Natural killer cell (primary cell): ENCODE measurements at regions not wholly inside any gene's neighbourhood (a gene's known extent, or its start where the extent isn't known, plus 50 kb on each side); places are given as distances from the start of the nearest gene placed in this dataset.

Experiments used
- ATAC-seq, 3 donors: fragments of 150-1000 bp in 2 of 3; fragments of 200-7000 bp in 1 of 3; cut with Tn5 transposase; 1 replicate in 1 of 3; 2 replicates in 2 of 3; pipeline ENCODE4 v1.10.0; 2021; ENCODE audit warnings: mild to moderate bottlenecking in 2 of 3, moderate library complexity in 2 of 3
- DNase-seq, 2 donors: peaks; one replicate each; pipeline versions ENCODE4 v3.0.0 to v3.0.0-alpha.2; 2013 to 2021; ENCODE audit warnings: mixed read lengths in 1 of 2
- H3K27ac ChIP-seq: one replicate; pipeline ENCODE4 v1.5.1; 2013; ENCODE audit warnings: mild to moderate bottlenecking, low read length
- H3K27me3 ChIP-seq: one replicate; pipeline ENCODE4 v1.6.1; 2013; ENCODE audit warnings: low read length; ENCODE audit not compliant: control insufficient read depth, insufficient read depth
- H3K36me3 ChIP-seq: one replicate; pipeline ENCODE4 v1.6.1; 2013; ENCODE audit warnings: low read length; ENCODE audit not compliant: control insufficient read depth, insufficient read depth
- H3K4me1 ChIP-seq: one replicate; pipeline ENCODE4 v1.6.1; 2013; ENCODE audit warnings: low read length; ENCODE audit not compliant: control insufficient read depth, insufficient read depth
- H3K4me3 ChIP-seq: one replicate; pipeline ENCODE4 v1.5.1; 2013; ENCODE audit warnings: low read length
- H3K9me3 ChIP-seq: one replicate; pipeline ENCODE4 v1.6.1; 2013; ENCODE audit warnings: low read length; ENCODE audit not compliant: control insufficient read depth, insufficient read depth
- H3K27ac Mint-ChIP-seq, 2 donors: one replicate each; pipeline ENCODE4 v1.8.0; 2022; ENCODE audit warnings: mild to moderate bottlenecking in 2 of 2, mixed read lengths in 2 of 2, moderate library complexity in 1 of 2
- H3K27me3 Mint-ChIP-seq, 2 donors: one replicate each; pipeline ENCODE4 v1.8.0; 2022; ENCODE audit warnings: low read depth in 2 of 2, mixed read lengths in 2 of 2
- H3K36me3 Mint-ChIP-seq: one replicate; pipeline ENCODE4 v1.8.0; 2022; ENCODE audit warnings: mixed read lengths
- H3K4me1 Mint-ChIP-seq, 2 donors: one replicate each; pipeline ENCODE4 v1.8.0; 2022; ENCODE audit warnings: mixed read lengths in 2 of 2
- H3K4me3 Mint-ChIP-seq: one replicate; pipeline ENCODE4 v1.8.0; 2022; ENCODE audit warnings: mild to moderate bottlenecking, moderate library complexity, mixed read lengths
- H3K9me3 Mint-ChIP-seq, 2 donors: one replicate each; pipeline ENCODE4 v1.8.0; 2022; ENCODE audit warnings: mixed read lengths in 2 of 2
- CTCF ChIP-seq: fragments of 200-600 bp; IDR thresholded peaks from one replicate; pipeline ENCODE4 v1.8.0; 2022; ENCODE audit warnings: antibody characterized with exemption
- WGBS: methylation state at CpG from one replicate; pipeline ENCODE4 v1.1.7; 2013; ENCODE audit warnings: missing lambda C conversion rate; ENCODE audit not compliant: insufficient coverage; 5-methylcytosine and 5-hydroxymethylcytosine counted together
- intact Hi-C: fragments of 100-400 bp; cut with micrococcal nuclease; formaldehyde crosslinking; loops from one replicate; pipeline ENCODE4 v1.14.2; 2022

GRCh38 chr13:30020726-30021312, 170.4 kb upstream of the UBL3 start:
- H3K4me3 Mint-ChIP-seq: no peak overlapping the region
- intact Hi-C loops: no loop called here
- ATAC-seq: no peak
- no peak overlapping the region for H3K27ac Mint-ChIP-seq
- WGBS: 95% methylated on average over 4 of the region's 4 CpGs
- H3K36me3 ChIP-seq: no peaks in the 10 kb centered on the region
- no peaks in the 10 kb centered on the region for H3K4me1 Mint-ChIP-seq
- H3K27me3 Mint-ChIP-seq: peaks cover 0 to 5% of the 10 kb centered on the region in 2 donors
- H3K27me3 ChIP-seq: no peaks in the 10 kb centered on the region
- no peak for TF ChIP-seq CTCF
- no peaks in the 10 kb centered on the region for H3K9me3 ChIP-seq
- H3K4me1 ChIP-seq: no peaks in the 10 kb centered on the region
- no peaks in the 10 kb centered on the region for H3K9me3 Mint-ChIP-seq
- H3K36me3 Mint-ChIP-seq: no peaks in the 10 kb centered on the region
- DNase-seq: no peak
- H3K4me3 ChIP-seq: no peak overlapping the region
- H3K27ac ChIP-seq: no peak overlapping the region

GRCh38 chr13:30019648-30020626, 169.5 kb upstream of the UBL3 start:
- no peaks in the 10 kb centered on the region for H3K36me3 Mint-ChIP-seq
- no peak for ATAC-seq

GRCh38 chr13:30017880-30018279, 167.5 kb upstream of the UBL3 start:
- H3K36me3 ChIP-seq: no peaks in the 10 kb centered on the region
- no peaks in the 10 kb centered on the region for H3K27me3 ChIP-seq
- Mint-ChIP-seq H3K36me3 (no peaks in the 10 kb centered on the region), H3K27ac (no peak overlapping the region), H3K4me1 (no peaks in the 10 kb centered on the region), H3K9me3 (no peaks in the 10 kb centered on the region), H3K4me3 (no peak overlapping the region), H3K27me3 (peaks cover 6% of the 10 kb centered on the region in 2 donors)
- no peak overlapping the region for H3K27ac ChIP-seq
- 90% methylated on average over 4 of the region's 4 CpGs for WGBS
- no peaks in the 10 kb centered on the region for H3K9me3 ChIP-seq
- intact Hi-C loops: no loop called here
- DNase-seq: no peak
- no peaks in the 10 kb centered on the region for H3K4me1 ChIP-seq
- no peak for ATAC-seq
- no peak for TF ChIP-seq CTCF
- no peak overlapping the region for H3K4me3 ChIP-seq

More at GRCh38 chr13:30019648-30020626, 169.5 kb upstream of the UBL3 start:
- H3K4me1 ChIP-seq: no peaks in the 10 kb centered on the region
- no peak overlapping the region for H3K27ac ChIP-seq
- TF ChIP-seq CTCF: no peak
- H3K27me3 ChIP-seq: no peaks in the 10 kb centered on the region
- H3K4me3 ChIP-seq: no peak overlapping the region
- Mint-ChIP-seq H3K4me3 (no peak overlapping the region), H3K4me1 (no peaks in the 10 kb centered on the region), H3K27ac (no peak overlapping the region), H3K27me3 (peaks cover under 1 to 6% of the 10 kb centered on the region in 2 donors), H3K9me3 (no peaks in the 10 kb centered on the region)
- DNase-seq: no peak
- H3K36me3 ChIP-seq: no peaks in the 10 kb centered on the region
- H3K9me3 ChIP-seq: no peaks in the 10 kb centered on the region
- 82% methylated on average over 14 of the region's 15 CpGs for WGBS
- intact Hi-C loops: no loop called here
